ENCODE measurements at regions not wholly inside any gene's neighbourhood (a gene's known extent, or its start where the extent isn't known, plus 50 kb on each side); places are given as distances from the start of the nearest gene placed in this dataset.

DNA sequence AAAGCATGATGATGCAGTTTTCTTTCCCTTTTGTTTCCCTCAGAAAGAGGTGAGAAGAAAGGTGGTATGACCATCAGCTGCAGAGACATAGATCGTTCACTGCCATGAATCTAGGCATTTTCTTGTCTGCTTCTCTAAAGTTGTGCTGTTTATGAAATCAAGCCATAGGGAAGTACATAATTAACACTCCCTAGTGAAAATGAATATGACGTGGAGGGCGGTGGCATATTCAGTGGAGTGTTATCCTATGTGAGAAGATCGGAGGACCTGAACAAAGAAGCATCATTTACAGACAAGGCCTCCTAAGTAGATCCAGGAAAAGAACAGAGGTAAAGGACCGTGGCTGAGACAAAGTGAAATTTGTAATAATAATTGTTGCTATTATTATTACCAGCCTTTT lies 509.0 kb upstream of the SLC39A10 start:
- Histone ChIP-seq H3K4me1 (ENCODE audit: insufficient read depth, low read length) (no peaks in the 10 kb centered on the region), H3K27me3 (ENCODE audit: control insufficient read depth in 1 of 2, insufficient read depth in 2 of 2, low read length in 2 of 2) (no peaks in the 10 kb centered on the region), H3K9me3 (ENCODE audit: low read length) (peaks cover 10% of the 10 kb centered on the region; the same call in 1 of the 2 replicates), H3K9ac (ENCODE audit: insufficient read depth, low read depth, low read length) (no peak overlapping the region), H3K27ac (ENCODE audit: extremely low read length, insufficient read depth, low read length) (no peak overlapping the region), H2AFZ (ENCODE audit: low read length) (no peak overlapping the region), H3K79me2 (ENCODE audit: insufficient read depth, low read length) (no peaks in the 10 kb centered on the region), H4K20me1 (ENCODE audit: insufficient read depth, low read length) (no peaks in the 10 kb centered on the region), H3K4me3 (replicated peaks in 1 of 3; ENCODE audit: insufficient read depth in 1 of 3, low read depth in 2 of 3, low read length in 3 of 3) (no peak overlapping the region), H3K36me3 (replicated peaks in 1 of 2; ENCODE audit: control insufficient read depth in 1 of 2, insufficient read depth in 2 of 2, low read length in 2 of 2) (no peaks in the 10 kb centered on the region), H3K4me2 (ENCODE audit: low read depth, low read length) (no peak overlapping the region)
- ATAC-seq (no peak), DNase-seq (ENCODE audit: low spot score) (no peak), FAIRE-seq (no peak)
- ChIA-PET CTCF (ENCODE audit: low intra/inter-chr PET ratio, low total read pairs) (no interaction called here), POLR2A (no interaction called here)
- TF ChIP-seq, protein P1, sequence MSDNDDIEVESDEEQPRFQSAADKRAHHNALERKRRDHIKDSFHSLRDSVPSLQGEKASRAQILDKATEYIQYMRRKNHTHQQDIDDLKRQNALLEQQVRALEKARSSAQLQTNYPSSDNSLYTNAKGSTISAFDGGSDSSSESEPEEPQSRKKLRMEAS (IDR thresholded peaks at IDR 0.05), result no peak
- TF ChIP-seq GABPA (IDR thresholded peaks at IDR 0.05; ENCODE audit: low read depth, low read length), result no peak
- no peak for TF ChIP-seq GABPA (CRISPR knock-in tag; IDR thresholded peaks at IDR 0.05; ENCODE audit: low read depth)
- TF ChIP-seq, protein P2, sequence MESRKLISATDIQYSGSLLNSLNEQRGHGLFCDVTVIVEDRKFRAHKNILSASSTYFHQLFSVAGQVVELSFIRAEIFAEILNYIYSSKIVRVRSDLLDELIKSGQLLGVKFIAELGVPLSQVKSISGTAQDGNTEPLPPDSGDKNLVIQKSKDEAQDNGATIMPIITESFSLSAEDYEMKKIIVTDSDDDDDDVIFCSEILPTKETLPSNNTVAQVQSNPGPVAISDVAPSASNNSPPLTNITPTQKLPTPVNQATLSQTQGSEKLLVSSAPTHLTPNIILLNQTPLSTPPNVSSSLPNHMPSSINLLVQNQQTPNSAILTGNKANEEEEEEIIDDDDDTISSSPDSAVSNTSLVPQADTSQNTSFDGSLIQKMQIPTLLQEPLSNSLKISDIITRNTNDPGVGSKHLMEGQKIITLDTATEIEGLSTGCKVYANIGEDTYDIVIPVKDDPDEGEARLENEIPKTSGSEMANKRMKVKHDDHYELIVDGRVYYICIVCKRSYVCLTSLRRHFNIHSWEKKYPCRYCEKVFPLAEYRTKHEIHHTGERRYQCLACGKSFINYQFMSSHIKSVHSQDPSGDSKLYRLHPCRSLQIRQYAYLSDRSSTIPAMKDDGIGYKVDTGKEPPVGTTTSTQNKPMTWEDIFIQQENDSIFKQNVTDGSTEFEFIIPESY (CRISPR knock-in tag; IDR thresholded peaks at IDR 0.05), result no peak
- TF ChIP-seq, protein P3, sequence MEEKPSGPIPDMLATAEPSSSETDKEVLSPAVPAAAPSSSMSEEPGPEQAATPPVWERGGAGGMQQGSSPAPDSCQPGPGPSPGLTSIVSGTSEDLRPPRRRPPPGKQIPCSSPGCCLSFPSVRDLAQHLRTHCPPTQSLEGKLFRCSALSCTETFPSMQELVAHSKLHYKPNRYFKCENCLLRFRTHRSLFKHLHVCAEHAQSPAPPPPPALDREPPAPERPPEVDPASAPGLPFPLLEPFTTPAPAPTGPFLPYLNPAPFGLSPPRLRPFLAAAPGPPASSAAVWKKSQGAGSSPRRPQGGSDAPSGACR (CRISPR knock-in tag; IDR thresholded peaks at IDR 0.05), result no peak
- TF ChIP-seq ZNF121 (CRISPR knock-in tag; IDR thresholded peaks at IDR 0.05), result no peak
- TF ChIP-seq ZNF550 (CRISPR knock-in tag; IDR thresholded peaks at IDR 0.05; ENCODE audit: borderline replicate concordance), result no peak
- no peak for TF ChIP-seq TARDBP (CRISPR knock-in tag; IDR thresholded peaks at IDR 0.05)
- TF ChIP-seq SMAD1 (CRISPR knock-in tag; IDR thresholded peaks at IDR 0.05; ENCODE audit: borderline replicate concordance, low read depth), result no peak
- TF ChIP-seq, protein P4, sequence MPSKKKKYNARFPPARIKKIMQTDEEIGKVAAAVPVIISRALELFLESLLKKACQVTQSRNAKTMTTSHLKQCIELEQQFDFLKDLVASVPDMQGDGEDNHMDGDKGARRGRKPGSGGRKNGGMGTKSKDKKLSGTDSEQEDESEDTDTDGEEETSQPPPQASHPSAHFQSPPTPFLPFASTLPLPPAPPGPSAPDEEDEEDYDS (CRISPR knock-in tag; IDR thresholded peaks at IDR 0.05), result no peak
- no peak for TF ChIP-seq ZNF83 (CRISPR knock-in tag; IDR thresholded peaks at IDR 0.05; ENCODE audit: borderline replicate concordance)
- no peak for TF ChIP-seq SRSF1 (optimal IDR thresholded peaks at IDR 0.05; ENCODE audit: low read depth, low read length)
- TF ChIP-seq ZNF773 (CRISPR knock-in tag; IDR thresholded peaks at IDR 0.05; ENCODE audit: borderline replicate concordance), result no peak
- no peak for TF ChIP-seq ZNF350 (CRISPR knock-in tag; IDR thresholded peaks at IDR 0.05; ENCODE audit: borderline replicate concordance, low read depth)
- TF ChIP-seq ISX (CRISPR knock-in tag; conservative IDR thresholded peaks at IDR 0.05), result no peak
- TF ChIP-seq MAZ (IDR thresholded peaks at IDR 0.05; ENCODE audit: borderline replicate concordance, low read depth, low read length), result no peak
- TF ChIP-seq MAZ (CRISPR knock-in tag; IDR thresholded peaks at IDR 0.05; ENCODE audit: low read depth), result no peak
- no peak for TF ChIP-seq MTA3 (CRISPR knock-in tag; IDR thresholded peaks at IDR 0.05)
- no peak for TF ChIP-seq ZNF224 (CRISPR knock-in tag; IDR thresholded peaks at IDR 0.05)
- in situ Hi-C loops (cut with HindIII; ENCODE audit: extremely low pct_ligation_motif_present, low pct_unique_long_range_greater_than_20kb) (no loop called here), intact Hi-C loops (cut with micrococcal nuclease; ENCODE audit: unreplicated experiment) (no loop called here)
- 3% methylated on average over 5 of the region's 5 CpGs for WGBS (ENCODE audit: low lambda C conversion rate)
- BruUV-seq (replicated peaks), result no TSS peak
